GM21576 (cell line): ENCODE measurements at regions not wholly inside any gene's neighbourhood (a gene's known extent, or its start where the extent isn't known, plus 50 kb on each side); places are given as distances from the start of the nearest gene placed in this dataset.

Experiments used
- ATAC-seq: cut with Tn5 transposase; IDR thresholded peaks from one replicate; pipeline ENCODE4 v1.9.1; 2021; ENCODE audit warnings: mild to moderate bottlenecking, moderate library complexity; ENCODE audit not compliant: unreplicated experiment

GRCh38 chr16:60605176-60605575 is 1431.1 kb downstream of the CDH8 start:
- ATAC-seq = no peak

DNA sequence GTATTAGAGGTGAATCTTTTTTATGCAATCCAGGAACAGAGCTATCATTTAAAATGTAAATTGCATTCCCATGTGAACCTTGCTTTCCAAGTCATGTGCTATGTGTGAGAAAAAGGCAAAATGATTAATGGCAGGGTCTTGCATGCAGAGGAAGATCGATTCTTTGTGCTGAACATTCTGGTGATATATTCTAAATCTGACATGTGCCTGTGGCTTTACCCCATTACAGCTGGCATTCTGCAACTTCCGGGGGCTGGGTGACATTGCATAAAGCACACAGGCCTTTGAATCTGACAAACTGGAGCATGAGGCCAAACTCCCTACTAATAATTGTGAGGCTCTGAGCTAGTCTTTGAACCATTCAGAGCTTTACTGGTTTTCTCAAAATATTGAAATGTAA is 1449.7 kb downstream of the CDH8 start:
- no peak for ATAC-seq

GRCh38 chr16:60582528-60582927 is 1453.7 kb downstream of the CDH8 start:
- no peak for ATAC-seq

- ATAC-seq = no peak
Observed at GRCh38 chr16:60566901-60567300, 1469.3 kb downstream of the CDH8 start.

- ATAC-seq = no peak
Observed at GRCh38 chr16:60564588-60564987, 1471.7 kb downstream of the CDH8 start.

- ATAC-seq = no peak
Observed at GRCh38 chr16:60563166-60563565, 1473.1 kb downstream of the CDH8 start.

- ATAC-seq = no peak
Observed at GRCh38 chr16:60558936-60559335, 1477.3 kb downstream of the CDH8 start.

GRCh38 chr16:60553090-60553757 is 1483.0 kb downstream of the CDH8 start:
- no peak for ATAC-seq

GRCh38 chr16:60541535-60541934 is 1494.7 kb downstream of the CDH8 start:
- ATAC-seq = no peak

- no peak for ATAC-seq
Observed at GRCh38 chr16:60510941-60511340, 1525.3 kb downstream of the CDH8 start.

- ATAC-seq = no peak
Observed at GRCh38 chr16:60510208-60510607, 1526.0 kb downstream of the CDH8 start.

DNA sequence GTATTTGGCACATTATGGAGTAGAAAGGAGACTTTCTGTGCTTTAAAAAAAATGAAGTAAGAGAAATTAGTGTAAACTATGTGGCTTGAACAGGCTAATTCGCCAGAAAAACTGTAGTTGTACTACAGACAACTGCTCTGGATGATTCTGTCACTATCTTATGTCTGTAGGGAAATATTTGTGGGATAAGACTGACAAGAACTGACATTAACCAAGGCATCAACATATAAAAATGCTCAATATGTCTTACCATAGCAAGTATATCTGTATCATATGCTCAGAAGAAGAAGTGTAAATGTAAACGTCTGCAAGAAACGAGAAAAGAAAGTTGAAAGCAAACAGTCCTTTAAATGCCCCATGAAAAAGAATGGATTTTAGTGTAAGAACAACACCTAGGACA is 1545.0 kb downstream of the CDH8 start:
- ATAC-seq = no peak

GRCh38 chr16:60485872-60486489 is 1550.3 kb downstream of the CDH8 start:
- no peak for ATAC-seq

- no peak for ATAC-seq
Observed at GRCh38 chr16:60484901-60485300, 1551.3 kb downstream of the CDH8 start.

DNA sequence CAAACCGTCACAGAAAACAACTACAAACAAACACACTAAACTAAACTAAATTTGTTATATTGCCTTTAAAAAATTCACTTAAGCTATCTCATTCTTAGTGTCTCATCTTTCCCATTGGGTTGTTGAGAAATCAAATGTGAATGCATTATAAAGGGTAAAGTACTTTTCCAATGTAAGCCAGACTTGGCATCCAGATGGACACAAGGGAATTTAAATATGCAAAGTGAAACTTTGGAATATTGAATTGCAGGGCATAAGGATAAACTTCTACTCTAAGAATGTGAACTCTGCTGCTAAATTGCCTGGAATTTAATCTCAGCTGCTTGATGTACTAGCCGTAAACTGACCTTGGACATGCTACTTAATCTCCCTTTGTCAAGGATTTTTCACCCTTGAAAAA is 1554.6 kb downstream of the CDH8 start:
- no peak for ATAC-seq

DNA sequence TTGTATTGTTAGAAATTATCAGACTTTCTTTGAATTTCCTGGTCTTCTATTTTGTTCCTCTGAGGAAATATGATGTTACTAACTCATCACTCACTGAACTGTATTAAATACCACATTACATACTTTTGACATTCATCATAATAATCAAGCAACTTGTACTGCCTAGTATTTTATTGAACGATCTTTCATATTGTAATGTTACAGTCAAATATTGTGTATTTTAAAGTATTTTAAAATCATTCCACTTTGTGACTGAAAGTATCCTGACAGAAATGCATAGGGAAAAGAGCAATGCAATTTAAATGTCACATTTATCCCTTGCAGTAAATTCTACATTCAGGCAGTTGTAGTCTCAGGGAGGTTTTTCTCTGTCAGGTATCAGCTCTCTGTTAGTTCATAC is 1557.4 kb downstream of the CDH8 start:
- ATAC-seq = no peak

DNA sequence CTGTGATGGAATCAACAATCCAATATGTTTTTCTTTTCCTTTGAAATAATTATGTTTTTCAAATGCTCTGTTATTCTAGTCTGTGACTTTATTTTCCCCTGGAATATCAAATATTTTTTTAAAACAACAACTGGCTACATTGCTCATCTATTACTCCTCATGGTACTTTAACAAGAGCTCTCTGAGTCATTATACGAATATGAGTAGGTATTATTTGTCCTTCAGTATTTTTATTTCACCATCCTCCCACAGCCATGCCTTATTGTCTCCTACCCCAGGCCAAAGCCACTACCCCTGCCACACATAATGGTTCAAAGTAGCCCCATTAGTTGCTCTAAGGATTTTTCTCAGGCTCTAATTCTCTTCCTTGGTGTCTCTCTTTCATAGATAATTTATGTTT is 1572.3 kb downstream of the CDH8 start:
- ATAC-seq = no peak

DNA sequence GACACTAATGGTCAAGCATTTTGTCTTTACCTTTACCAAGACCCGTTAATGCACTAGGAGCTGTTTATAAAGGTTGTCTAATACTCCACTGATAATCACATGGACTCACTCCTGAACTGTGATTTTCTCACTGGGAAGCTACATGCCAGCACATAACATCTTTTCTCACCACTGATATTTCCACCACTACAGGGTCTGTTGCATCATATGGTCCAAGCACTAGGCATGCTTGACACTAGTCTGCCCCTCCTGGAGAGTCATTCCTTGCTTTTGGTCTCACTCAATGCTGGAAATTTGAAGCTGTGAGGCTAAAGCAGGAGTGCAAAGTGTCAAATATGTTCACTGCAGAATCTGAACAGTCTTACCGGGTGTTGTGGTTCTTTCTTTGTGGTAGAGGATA is 1576.8 kb downstream of the CDH8 start:
- ATAC-seq = no peak

GRCh38 chr16:60458255-60458654 is 1578.0 kb downstream of the CDH8 start:
- ATAC-seq = no peak

DNA sequence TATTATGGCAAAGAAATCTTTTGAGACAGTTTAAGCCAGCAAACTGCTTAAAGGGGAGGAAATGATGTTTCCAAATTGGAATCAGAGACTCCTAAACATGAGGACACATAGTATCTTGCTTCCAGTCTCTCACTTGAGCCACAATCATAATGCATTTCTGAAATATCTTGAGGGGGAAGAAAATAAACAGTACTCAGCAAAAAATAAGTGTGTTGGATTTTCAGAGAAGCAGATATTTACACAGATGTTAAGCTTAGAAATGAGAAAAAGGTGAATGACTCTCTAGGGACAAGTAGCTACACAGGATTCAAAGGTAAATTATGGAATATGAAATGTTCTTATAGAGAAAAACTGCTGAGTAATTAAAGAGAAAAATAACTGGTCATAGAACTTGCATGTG is 1583.6 kb downstream of the CDH8 start:
- ATAC-seq = no peak

- no peak for ATAC-seq
Observed at GRCh38 chr16:60438894-60439293, 1597.3 kb downstream of the CDH8 start.

- ATAC-seq = no peak
Observed at GRCh38 chr16:60432472-60432871, 1603.8 kb downstream of the CDH8 start.

GRCh38 chr16:60419859-60420258 is 1616.4 kb downstream of the CDH8 start:
- ATAC-seq = no peak
